HepG2 (cell line): ENCODE measurements at regions not wholly inside any gene's neighbourhood (a gene's known extent, or its start where the extent isn't known, plus 50 kb on each side); places are given as distances from the start of the nearest gene placed in this dataset.
A peak's percentile ranks its signal among the peaks of the same experiment; 100 is the strongest.

ENCODE experiments used
- ATAC-seq: fragments of 200-7000 bp; cut with Tn5 transposase; 3 replicates; pipeline ENCODE4 v1.9.1; 2020; ENCODE audit warnings: mild to moderate bottlenecking, moderate library complexity
- BruUV-seq: library from RNA; stranded (reverse); fragments of 400-500 nt; replicated peaks from 2 replicates; lab custom pipeline; 2021; lab: Mats Ljungman, UMichigan
- CTCF ChIA-PET: fragments of 300-600 bp; formaldehyde crosslinking; extraction: SDS; loops from one replicate; lab custom pipeline; 2021; ENCODE audit warnings: low total read pairs, inconsistent platforms, low intra/inter-chr PET ratio; lab: Yijun Ruan, JAX
- POLR2A ChIA-PET: fragments of 350-600 bp; sonication (Branson Sonifier 250); formaldehyde crosslinking; loops from one replicate; lab custom pipeline; 2020; ENCODE audit warnings: antibody characterized with exemption, inconsistent platforms; lab: Yijun Ruan, JAX
- DNase-seq: peaks from one replicate; pipeline ENCODE4 v3.0.0-alpha.2; 2015; ENCODE audit warnings: low spot score
- FAIRE-seq: peaks from 3 replicates; lab custom pipeline; 2011; peaks lifted over from hg19 to GRCh38; lab: Jason Lieb, UNC
- H2AFZ ChIP-seq: one replicate; pipeline ENCODE4 v1.6.1; 2011; ENCODE audit warnings: low read length, inconsistent platforms
- H3K27ac ChIP-seq: fragments of 300-600 bp; 3 replicates; pipeline ENCODE4 v1.8.0; 2011; ENCODE audit warnings: mixed run types, mild to moderate bottlenecking, mixed read lengths, low read length, inconsistent platforms; ENCODE audit not compliant: insufficient read depth; ENCODE audit errors: extremely low read length
- H3K27me3 ChIP-seq, 2 experiments: fragments of 200-600 bp in 1 of 2; 2 replicates in 1 of 2; 3 replicates in 1 of 2; pipeline versions ENCODE4 v1.6.0 to v1.8.0; 2011; ENCODE audit warnings: low read length in 2 of 2, mild to moderate bottlenecking in 2 of 2, moderate library complexity in 2 of 2, inconsistent platforms in 1 of 2; ENCODE audit not compliant: insufficient read depth in 2 of 2, control insufficient read depth in 1 of 2
- H3K36me3 ChIP-seq, 2 experiments: fragments of 200-600 bp in 1 of 2; replicated peaks in 1 of 2; 2 replicates in 1 of 2; 3 replicates in 1 of 2; pipeline versions ENCODE4 v1.5.1 to v1.8.0; 2011; ENCODE audit warnings: low read length in 2 of 2, inconsistent platforms in 1 of 2; ENCODE audit not compliant: insufficient read depth in 2 of 2, control insufficient read depth in 1 of 2
- H3K4me1 ChIP-seq: 2 replicates; pipeline ENCODE4 v1.5.1; 2012; ENCODE audit warnings: low read length, inconsistent platforms; ENCODE audit not compliant: insufficient read depth
- H3K4me2 ChIP-seq: 2 replicates; pipeline ENCODE4 v1.6.0; 2011; ENCODE audit warnings: low read depth, low read length, inconsistent platforms
- H3K4me3 ChIP-seq, 3 experiments: fragments of 200-600 bp in 1 of 3; sonication (generic), shearing (Covaris generic) in 1 of 3; replicated peaks in 1 of 3; 2 replicates each; pipeline ENCODE4 v1.5.1; 2011 to 2016; ENCODE audit warnings: low read length in 3 of 3, inconsistent platforms in 2 of 3, low read depth in 2 of 3, mild to moderate bottlenecking in 2 of 3, control low read depth in 1 of 3, mixed read lengths in 1 of 3; ENCODE audit not compliant: insufficient read depth in 1 of 3
- H3K79me2 ChIP-seq: one replicate; pipeline ENCODE4 v1.6.1; 2011; ENCODE audit warnings: low read length, inconsistent platforms; ENCODE audit not compliant: insufficient read depth
- H3K9ac ChIP-seq: 2 replicates; pipeline ENCODE4 v1.6.0; 2011; ENCODE audit warnings: mild to moderate bottlenecking, low read depth, low read length, inconsistent platforms; ENCODE audit not compliant: insufficient read depth
- H3K9me3 ChIP-seq: 2 replicates; pipeline ENCODE4 v1.5.1; 2012; ENCODE audit warnings: mild to moderate bottlenecking, low read length
- H4K20me1 ChIP-seq: 2 replicates; pipeline ENCODE4 v1.6.0; 2011; ENCODE audit warnings: inconsistent platforms, mild to moderate bottlenecking, low read length, moderate library complexity; ENCODE audit not compliant: insufficient read depth
- CTCF ChIP-seq: sonication (generic); formaldehyde crosslinking; IDR thresholded peaks from 2 replicates; pipeline ENCODE4 v1.5.0; 2020; ENCODE audit warnings: mild to moderate bottlenecking, missing genetic modification reagents, moderate library complexity
- HDAC2 ChIP-seq: sonication (generic); formaldehyde crosslinking; IDR thresholded peaks from 2 replicates; pipeline ENCODE4 v1.4.0; 2020; ENCODE audit warnings: missing genetic modification reagents
- LCORL ChIP-seq, 2 experiments: fragments of 450-650 bp in 1 of 2; sonication (generic) in 1 of 2; formaldehyde crosslinking in 1 of 2; IDR thresholded peaks; 2 replicates each; pipeline versions ENCODE4 v1.5.0 to v1.6.1; 2017 to 2020; ENCODE audit warnings: antibody characterized with exemption in 1 of 2, missing genetic modification reagents in 1 of 2
- SMYD3 ChIP-seq: sonication (generic); formaldehyde crosslinking; IDR thresholded peaks from 2 replicates; pipeline ENCODE4 v1.8.1; 2023; ENCODE audit warnings: mild to moderate bottlenecking, missing genetic modification reagents
- TARDBP ChIP-seq: sonication (generic); formaldehyde crosslinking; IDR thresholded peaks from 2 replicates; pipeline ENCODE4 v1.8.0; 2022; ENCODE audit warnings: mild to moderate bottlenecking, missing genetic modification reagents
- XRCC5 ChIP-seq: fragments of 200-400 bp; formaldehyde crosslinking; optimal IDR thresholded peaks from 2 replicates; pipeline ENCODE3; 2017; ENCODE audit warnings: mild to moderate bottlenecking, low read length
- ZBTB3 ChIP-seq: sonication (generic); formaldehyde crosslinking; IDR thresholded peaks from 2 replicates; pipeline ENCODE4 v1.4.0; 2020; ENCODE audit warnings: low read depth, mild to moderate bottlenecking, moderate library complexity, missing genetic modification reagents, borderline replicate concordance
- ZMYM4 ChIP-seq: sonication (generic); formaldehyde crosslinking; IDR thresholded peaks from 2 replicates; pipeline ENCODE4 v1.8.1; 2023; ENCODE audit warnings: mild to moderate bottlenecking, missing genetic modification reagents
- ZNF17 ChIP-seq: sonication (generic); formaldehyde crosslinking; IDR thresholded peaks from 2 replicates; pipeline ENCODE4 v1.5.0; 2020; ENCODE audit warnings: mild to moderate bottlenecking, missing genetic modification reagents
- ZNF44 ChIP-seq: sonication (generic); formaldehyde crosslinking; IDR thresholded peaks from 2 replicates; pipeline ENCODE4 v1.5.1; 2020; ENCODE audit warnings: mild to moderate bottlenecking, missing genetic modification reagents
- ZNF614 ChIP-seq: IDR thresholded peaks from 2 replicates; pipeline ENCODE4 v1.6.1; 2018; ENCODE audit warnings: missing biosample characterization, missing genetic modification reagents, inconsistent platforms, borderline replicate concordance
- ZNF644 ChIP-seq: IDR thresholded peaks from 2 replicates; pipeline ENCODE4 v1.6.1; 2016; ENCODE audit warnings: low read depth
- ZNF687 ChIP-seq: sonication (generic); formaldehyde crosslinking; IDR thresholded peaks from 2 replicates; pipeline ENCODE4 v1.5.1; 2020; ENCODE audit warnings: mild to moderate bottlenecking, missing genetic modification reagents, moderate library complexity
- WGBS: methylation state at CpG from one replicate; pipeline ENCODE4 v1.1.6; 2017; ENCODE audit warnings: low lambda C conversion rate; 5-methylcytosine and 5-hydroxymethylcytosine counted together
- in situ Hi-C: cut with HindIII; loops from 2 replicates; pipeline ENCODE4 v1.10.0; 2017; ENCODE audit warnings: low pct_unique_long_range_greater_than_20kb; ENCODE audit not compliant: extremely low pct_ligation_motif_present
- intact Hi-C: fragments of 100-400 bp; cut with micrococcal nuclease; formaldehyde crosslinking; loops from one replicate; pipeline ENCODE4 v1.10.0; 2022; ENCODE audit not compliant: unreplicated experiment
- TF ChIP-seq, protein P1 (sequence below), 2 experiments: sonication (generic) in 1 of 2; formaldehyde crosslinking in 1 of 2; IDR thresholded peaks; 2 replicates each; pipeline versions ENCODE4 v1.4.0 to v1.6.1; 2016 to 2020; ENCODE audit warnings: borderline replicate concordance in 1 of 2, low read depth in 1 of 2, mild to moderate bottlenecking in 1 of 2, missing genetic modification reagents in 1 of 2

- FAIRE-seq, result no peak
- intact Hi-C loops, result loop anchor here (1.0 to 10.0 kb wide), 3 partner anchors 37 to 54 kb away; no protein-coding TSS in a partner anchor
- CTCF ChIA-PET, result interaction anchor here (1.0 to 1.5 kb wide), 2 partner anchors 37 to 47 kb away, joined by 4 read pairs; no protein-coding TSS in a partner anchor
- TF ChIP-seq ZNF17 (no peak), CTCF (CRISPR knock-in tag) (peak; percentile 80), LCORL (IDR thresholded peaks at IDR 0.05) (no peak), LCORL (CRISPR knock-in tag; IDR thresholded peaks at IDR 0.05) (0 out of 2 replicates have a peak, but pooled peaks have one; percentile 22), HDAC2 (CRISPR knock-in tag) (0 out of 2 replicates have a peak, but pooled peaks have one; percentile 13), ZMYM4 (CRISPR knock-in tag) (0 out of 2 replicates have a peak, but pooled peaks have one; percentile 22), TARDBP (CRISPR knock-in tag) (no peak), ZNF614 (no peak), ZNF687 (CRISPR knock-in tag) (peak; percentile 49), SMYD3 (CRISPR knock-in tag) (no peak), ZNF644 (0 out of 2 replicates have a peak, but pooled peaks have one; percentile 11), ZBTB3 (no peak), ZNF44 (CRISPR knock-in tag) (no peak), XRCC5 (peak; percentile 19)
- TF ChIP-seq, protein P1, sequence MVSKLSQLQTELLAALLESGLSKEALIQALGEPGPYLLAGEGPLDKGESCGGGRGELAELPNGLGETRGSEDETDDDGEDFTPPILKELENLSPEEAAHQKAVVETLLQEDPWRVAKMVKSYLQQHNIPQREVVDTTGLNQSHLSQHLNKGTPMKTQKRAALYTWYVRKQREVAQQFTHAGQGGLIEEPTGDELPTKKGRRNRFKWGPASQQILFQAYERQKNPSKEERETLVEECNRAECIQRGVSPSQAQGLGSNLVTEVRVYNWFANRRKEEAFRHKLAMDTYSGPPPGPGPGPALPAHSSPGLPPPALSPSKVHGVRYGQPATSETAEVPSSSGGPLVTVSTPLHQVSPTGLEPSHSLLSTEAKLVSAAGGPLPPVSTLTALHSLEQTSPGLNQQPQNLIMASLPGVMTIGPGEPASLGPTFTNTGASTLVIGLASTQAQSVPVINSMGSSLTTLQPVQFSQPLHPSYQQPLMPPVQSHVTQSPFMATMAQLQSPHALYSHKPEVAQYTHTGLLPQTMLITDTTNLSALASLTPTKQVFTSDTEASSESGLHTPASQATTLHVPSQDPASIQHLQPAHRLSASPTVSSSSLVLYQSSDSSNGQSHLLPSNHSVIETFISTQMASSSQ (IDR thresholded peaks at IDR 0.05; ENCODE audit: low read depth), result no peak
- TF ChIP-seq, protein P1 (CRISPR knock-in tag; IDR thresholded peaks at IDR 0.05; ENCODE audit: borderline replicate concordance), result no peak
Measured at GRCh38 chr21:39088831-39089380, 94.3 kb downstream of the PSMG1 start.

More at GRCh38 chr21:39088831-39089380, 94.3 kb downstream of the PSMG1 start:
- ATAC-seq, result peak; percentile 71
- in situ Hi-C loops, result loop anchor here (5.0 kb wide), 1 partner anchor 48 kb away; no protein-coding TSS in a partner anchor
- WGBS, result 60% methylated on average over 9 of the region's 9 CpGs
- Histone ChIP-seq H4K20me1 (no peaks in the 10 kb centered on the region), H3K4me3 (no peak overlapping the region), H3K79me2 (no peaks in the 10 kb centered on the region), H3K9ac (no peak overlapping the region), H3K4me1 (peaks cover 73% of the 10 kb centered on the region), H3K27me3 (no peaks in the 10 kb centered on the region), H3K36me3 (no peaks in the 10 kb centered on the region), H3K9me3 (no peaks in the 10 kb centered on the region), H3K27ac (no peak overlapping the region), H3K4me2 (no peak overlapping the region), H2AFZ (no peak overlapping the region)
- BruUV-seq, result no TSS peak
- POLR2A ChIA-PET, result no interaction called here
- DNase-seq, result peak; percentile 50
